ENCODE measurements at regions not wholly inside any gene's neighbourhood (a gene's known extent, or its start where the extent isn't known, plus 50 kb on each side); places are given as distances from the start of the nearest gene placed in this dataset.

DNA sequence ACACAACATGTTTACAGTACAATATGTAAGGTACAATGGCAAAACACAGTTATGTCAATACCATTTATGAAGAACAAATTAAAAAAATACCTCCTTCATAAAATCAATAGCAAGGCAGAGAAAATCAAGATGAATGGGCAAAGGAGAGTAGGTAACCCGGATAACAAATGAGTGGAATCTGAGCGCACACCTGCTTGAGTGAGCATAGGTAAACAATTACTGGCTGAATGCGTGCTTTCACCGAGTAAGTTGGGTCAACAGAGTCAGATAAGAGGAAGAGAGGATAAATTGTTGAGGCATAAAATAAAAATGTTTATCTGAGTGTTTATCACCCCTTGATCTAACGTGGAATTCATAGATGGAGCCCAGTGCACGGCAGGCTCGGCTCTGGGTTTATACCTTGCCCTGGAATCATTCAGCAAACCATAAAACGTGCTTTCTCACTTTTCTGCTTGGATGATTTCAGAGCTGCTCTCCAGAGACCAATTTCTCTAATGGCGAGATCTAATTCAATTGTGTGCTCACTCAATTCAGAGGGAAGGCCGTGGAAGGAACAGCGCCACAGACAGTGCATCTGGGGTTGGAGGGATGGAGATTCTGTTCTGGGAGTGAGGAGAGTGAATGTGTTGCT, 224.8 kb upstream of the MAP3K7 start:
- no peaks in the 10 kb centered on the region for H3K36me3 ChIP-seq
- intact Hi-C loops (cut with DNase I) = no loop called here
- H3K4me1 ChIP-seq = no peaks in the 10 kb centered on the region
- no peaks in the 10 kb centered on the region for H3K9me3 ChIP-seq
- no peaks in the 10 kb centered on the region for H3K27me3 ChIP-seq
- H3K27ac ChIP-seq = no peak overlapping the region
- H3K4me3 ChIP-seq = no peak overlapping the region
- TF ChIP-seq POLR2AphosphoS5 (IDR thresholded peaks at IDR 0.05; ENCODE audit: insufficient read depth in 1 of 2, low read depth in 1 of 2) (no peak), POLR2A (IDR thresholded peaks at IDR 0.05) (no peak)
- TF ChIP-seq, protein P1, sequence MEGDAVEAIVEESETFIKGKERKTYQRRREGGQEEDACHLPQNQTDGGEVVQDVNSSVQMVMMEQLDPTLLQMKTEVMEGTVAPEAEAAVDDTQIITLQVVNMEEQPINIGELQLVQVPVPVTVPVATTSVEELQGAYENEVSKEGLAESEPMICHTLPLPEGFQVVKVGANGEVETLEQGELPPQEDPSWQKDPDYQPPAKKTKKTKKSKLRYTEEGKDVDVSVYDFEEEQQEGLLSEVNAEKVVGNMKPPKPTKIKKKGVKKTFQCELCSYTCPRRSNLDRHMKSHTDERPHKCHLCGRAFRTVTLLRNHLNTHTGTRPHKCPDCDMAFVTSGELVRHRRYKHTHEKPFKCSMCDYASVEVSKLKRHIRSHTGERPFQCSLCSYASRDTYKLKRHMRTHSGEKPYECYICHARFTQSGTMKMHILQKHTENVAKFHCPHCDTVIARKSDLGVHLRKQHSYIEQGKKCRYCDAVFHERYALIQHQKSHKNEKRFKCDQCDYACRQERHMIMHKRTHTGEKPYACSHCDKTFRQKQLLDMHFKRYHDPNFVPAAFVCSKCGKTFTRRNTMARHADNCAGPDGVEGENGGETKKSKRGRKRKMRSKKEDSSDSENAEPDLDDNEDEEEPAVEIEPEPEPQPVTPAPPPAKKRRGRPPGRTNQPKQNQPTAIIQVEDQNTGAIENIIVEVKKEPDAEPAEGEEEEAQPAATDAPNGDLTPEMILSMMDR (IDR thresholded peaks at IDR 0.05) = no peak
- DNase-seq (ENCODE audit: extremely low spot score in 2 of 2) = no peak

DNA sequence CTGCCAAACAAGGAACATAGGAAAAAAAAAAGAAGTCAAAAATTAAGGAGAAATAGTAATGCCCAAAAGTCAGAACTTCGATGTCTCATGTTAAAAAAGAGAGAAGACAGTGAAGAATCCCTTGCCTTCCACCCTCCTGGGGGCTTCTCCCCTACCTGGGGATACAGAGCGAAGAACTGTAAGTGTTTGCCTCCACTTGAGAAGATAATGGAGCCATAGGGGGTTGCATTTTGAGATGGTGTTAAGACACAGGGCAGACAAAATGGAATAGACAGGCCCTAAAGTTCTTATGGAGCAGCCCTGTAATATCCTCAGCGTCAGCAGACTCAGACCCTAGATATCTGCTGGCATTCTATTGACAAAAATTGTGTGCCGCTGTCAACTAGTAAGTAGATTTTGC, 222.2 kb upstream of the MAP3K7 start:
- no peaks in the 10 kb centered on the region for H3K36me3 ChIP-seq
- H3K27me3 ChIP-seq = no peaks in the 10 kb centered on the region
- no peak for DNase-seq (ENCODE audit: extremely low spot score in 2 of 2)
- intact Hi-C loops (cut with DNase I) = no loop called here
- no peaks in the 10 kb centered on the region for H3K4me1 ChIP-seq
- no peak overlapping the region for H3K4me3 ChIP-seq
- H3K9me3 ChIP-seq = no peaks in the 10 kb centered on the region
- H3K27ac ChIP-seq = no peak overlapping the region
- TF ChIP-seq POLR2A (IDR thresholded peaks at IDR 0.05) = no peak
- TF ChIP-seq, protein P1 (IDR thresholded peaks at IDR 0.05) = no peak
- no peak for TF ChIP-seq POLR2AphosphoS5 (IDR thresholded peaks at IDR 0.05; ENCODE audit: insufficient read depth in 1 of 2, low read depth in 1 of 2)

DNA sequence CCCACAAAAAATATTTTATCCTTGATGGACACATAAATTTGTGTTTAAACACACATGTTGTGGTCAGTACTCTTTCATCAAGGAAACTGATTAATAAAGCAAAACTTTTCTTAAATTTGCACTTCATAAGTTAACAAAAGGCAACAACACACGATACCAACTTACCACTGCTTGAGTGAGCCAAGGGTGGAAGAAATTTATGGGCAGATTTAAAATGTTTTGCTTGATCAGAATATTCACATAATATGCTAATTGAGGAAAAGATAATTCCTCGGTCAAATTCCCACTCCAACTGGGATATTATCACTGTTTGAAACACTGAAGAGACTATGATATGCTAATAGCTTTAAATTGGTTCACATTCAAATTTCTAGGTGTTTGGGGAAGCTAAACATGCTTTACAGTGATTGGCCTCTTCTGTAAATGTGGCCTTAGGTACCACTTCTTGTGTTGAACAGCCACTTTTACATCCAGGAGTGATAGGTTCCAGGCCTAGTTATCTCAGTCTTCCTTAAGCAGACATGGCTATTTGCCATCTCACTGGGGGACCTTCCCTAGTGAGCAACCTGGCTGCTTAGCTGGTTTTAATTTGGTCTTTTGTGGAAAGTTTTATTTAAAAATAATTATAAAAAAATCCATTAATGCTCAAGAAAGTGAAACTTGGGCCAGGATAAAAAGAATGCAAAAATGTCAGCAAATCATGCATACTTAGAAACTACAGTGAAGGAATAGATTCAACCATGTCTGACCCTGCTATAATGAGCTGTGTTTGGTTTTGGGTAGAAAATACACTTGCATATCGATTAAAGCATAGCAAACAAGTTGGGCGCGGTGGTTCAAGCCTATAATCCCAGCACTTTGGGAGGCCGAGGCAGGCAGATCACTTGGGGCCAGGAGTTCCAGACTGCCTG, 221.2 kb upstream of the MAP3K7 start:
- TF ChIP-seq POLR2AphosphoS5 (IDR thresholded peaks at IDR 0.05; ENCODE audit: insufficient read depth in 1 of 2, low read depth in 1 of 2) (no peak), POLR2A (IDR thresholded peaks at IDR 0.05) (no peak)
- TF ChIP-seq, protein P1 (IDR thresholded peaks at IDR 0.05) = no peak
- H3K4me1 ChIP-seq = no peaks in the 10 kb centered on the region
- DNase-seq (ENCODE audit: extremely low spot score in 2 of 2) = no peak
- H3K27ac ChIP-seq = no peak overlapping the region
- H3K4me3 ChIP-seq = no peak overlapping the region
- H3K9me3 ChIP-seq = no peaks in the 10 kb centered on the region
- H3K36me3 ChIP-seq = no peaks in the 10 kb centered on the region
- intact Hi-C loops (cut with DNase I) = no loop called here
- no peaks in the 10 kb centered on the region for H3K27me3 ChIP-seq

DNA sequence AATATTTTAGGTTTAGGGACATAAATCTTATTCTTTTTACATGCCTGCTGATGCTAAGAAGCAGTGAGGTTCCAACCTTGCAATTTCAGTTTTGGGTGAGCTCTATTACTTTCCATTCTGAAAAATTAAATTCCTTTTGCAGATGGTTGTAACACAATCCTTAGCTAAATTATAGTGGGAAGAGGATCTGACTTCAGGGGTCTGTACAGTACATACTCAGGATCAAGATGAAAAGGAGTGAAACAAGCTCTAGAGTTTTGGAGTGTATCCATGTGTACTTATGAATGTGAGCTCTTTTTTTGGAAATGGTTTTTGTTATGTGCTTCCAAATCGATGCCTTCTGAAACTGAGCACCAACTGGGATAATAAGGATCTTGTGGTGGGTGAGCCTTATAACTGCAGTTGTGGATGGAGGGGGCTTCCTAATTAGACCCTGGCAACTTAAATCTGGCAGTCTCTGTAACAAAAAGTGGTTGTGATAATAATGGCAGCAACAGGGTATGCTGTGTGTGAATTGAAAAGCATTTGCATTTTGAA, 218.8 kb upstream of the MAP3K7 start:
- Histone ChIP-seq H3K4me1 (no peaks in the 10 kb centered on the region), H3K27me3 (no peaks in the 10 kb centered on the region)
- intact Hi-C loops (cut with DNase I) = no loop called here

More for the DNA sequence above, 218.8 kb upstream of the MAP3K7 start:
- Histone ChIP-seq H3K4me3 (no peak overlapping the region), H3K9me3 (no peaks in the 10 kb centered on the region), H3K36me3 (no peaks in the 10 kb centered on the region), H3K27ac (no peak overlapping the region)
- TF ChIP-seq, protein P1 (IDR thresholded peaks at IDR 0.05) = no peak
- TF ChIP-seq POLR2A (IDR thresholded peaks at IDR 0.05) (no peak), POLR2AphosphoS5 (IDR thresholded peaks at IDR 0.05; ENCODE audit: insufficient read depth in 1 of 2, low read depth in 1 of 2) (no peak)
- DNase-seq (ENCODE audit: extremely low spot score in 2 of 2) = no peak
